Natural killer cell treated with Interleukin-12 subunit alpha and Interleukin-12 subunit beta and Interleukin-15 and Interleukin-18, amount 100 ng/mL, for 72 hours (primary cell): ENCODE measurements at regions not wholly inside any gene's neighbourhood (a gene's known extent, or its start where the extent isn't known, plus 50 kb on each side); places are given as distances from the start of the nearest gene placed in this dataset.
"Not testable (repeated sequence)": the region's sequence is repeated elsewhere in the genome, so short reads cannot be mapped to it uniquely, and the experiment has no call there.

Experiments
- ATAC-seq, 2 donors: fragments of 150-1000 bp; cut with Tn5 transposase in 1 of 2; sonication (Bioruptor Pico), chemical (Tn5 transposase) in 1 of 2; 2 replicates each; pipeline ENCODE4 v1.10.0; 2021
- DNase-seq: peaks from one replicate; pipeline ENCODE4 v3.0.0; 2022; ENCODE audit warnings: low spot score
- H3K27ac Mint-ChIP-seq, 2 donors: 1 replicate in 1 of 2; 2 replicates in 1 of 2; pipeline ENCODE4 v1.8.0; 2022; ENCODE audit warnings: mixed read lengths in 2 of 2, mild to moderate bottlenecking in 1 of 2, moderate library complexity in 1 of 2
- H3K27me3 Mint-ChIP-seq, 2 donors: 1 replicate in 1 of 2; 2 replicates in 1 of 2; pipeline ENCODE4 v1.8.0; 2022; ENCODE audit warnings: mixed read lengths in 2 of 2
- H3K36me3 Mint-ChIP-seq: one replicate; pipeline ENCODE4 v1.8.0; 2022; ENCODE audit warnings: mixed read lengths
- H3K4me1 Mint-ChIP-seq, 2 donors: 1 replicate in 1 of 2; 2 replicates in 1 of 2; pipeline ENCODE4 v1.8.0; 2022; ENCODE audit warnings: low read depth in 2 of 2, mixed read lengths in 2 of 2, mild to moderate bottlenecking in 1 of 2
- H3K4me3 Mint-ChIP-seq: one replicate; pipeline ENCODE4 v1.8.0; 2022; ENCODE audit warnings: mixed read lengths
- H3K9me3 Mint-ChIP-seq: 2 replicates; pipeline ENCODE4 v1.8.0; 2022; ENCODE audit warnings: mixed read lengths

DNA sequence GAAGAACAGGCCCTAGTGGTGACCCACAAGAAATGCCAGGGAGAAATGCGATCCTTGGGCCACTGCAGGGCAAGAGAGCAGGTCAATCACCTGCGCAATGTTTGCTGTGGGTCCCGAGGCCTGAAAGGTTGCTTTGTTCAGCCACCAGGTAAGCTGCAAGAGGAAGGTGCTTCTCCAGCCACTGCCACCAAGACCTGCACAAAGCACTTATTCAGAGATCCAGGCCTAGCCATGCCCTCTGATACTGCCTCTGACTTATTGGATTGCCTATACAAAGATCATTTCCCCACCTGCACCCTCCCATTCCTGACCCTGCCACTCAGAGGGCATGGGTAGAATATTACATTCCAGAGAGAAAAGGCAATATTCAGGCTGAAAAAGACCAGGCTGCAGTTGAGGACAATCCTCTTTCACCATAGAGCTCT lies 349.4 kb upstream of the NFIA start:
- no peak for ATAC-seq
- H3K9me3 Mint-ChIP-seq, result peaks cover 3% of the 10 kb centered on the region
- H3K4me1 Mint-ChIP-seq, result no peaks in the 10 kb centered on the region
- no peak overlapping the region for H3K4me3 Mint-ChIP-seq
- H3K27ac Mint-ChIP-seq, result no peak overlapping the region
- H3K27me3 Mint-ChIP-seq, result peaks cover 4 to 13% of the 10 kb centered on the region in 2 donors
- DNase-seq, result no peak
- no peaks in the 10 kb centered on the region for H3K36me3 Mint-ChIP-seq

DNA sequence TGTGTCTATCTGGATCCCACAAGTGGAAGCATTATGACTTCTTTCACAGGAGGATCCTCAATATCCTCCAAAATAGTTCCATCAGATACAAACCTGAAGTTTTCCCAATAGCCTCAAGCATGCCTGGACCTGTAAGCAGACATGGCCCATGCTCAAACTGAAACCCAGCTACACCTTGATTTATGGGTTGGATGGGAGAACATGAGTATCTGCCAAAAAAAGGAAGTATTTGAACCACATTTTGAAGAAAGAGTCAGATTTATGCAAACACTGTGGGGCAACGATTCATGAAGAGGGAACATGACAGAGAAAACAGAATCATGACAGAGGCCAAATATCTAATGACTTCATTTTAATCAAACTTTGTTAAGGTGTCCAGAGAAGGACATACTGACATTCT lies 351.0 kb upstream of the NFIA start:
- Mint-ChIP-seq H3K9me3 (peaks cover 3% of the 10 kb centered on the region), H3K27me3 (peaks cover 4 to 13% of the 10 kb centered on the region in 2 donors), H3K4me3 (no peak overlapping the region), H3K27ac (no peak overlapping the region), H3K36me3 (no peaks in the 10 kb centered on the region), H3K4me1 (no peaks in the 10 kb centered on the region)
- ATAC-seq (no peak), DNase-seq (no peak)

DNA sequence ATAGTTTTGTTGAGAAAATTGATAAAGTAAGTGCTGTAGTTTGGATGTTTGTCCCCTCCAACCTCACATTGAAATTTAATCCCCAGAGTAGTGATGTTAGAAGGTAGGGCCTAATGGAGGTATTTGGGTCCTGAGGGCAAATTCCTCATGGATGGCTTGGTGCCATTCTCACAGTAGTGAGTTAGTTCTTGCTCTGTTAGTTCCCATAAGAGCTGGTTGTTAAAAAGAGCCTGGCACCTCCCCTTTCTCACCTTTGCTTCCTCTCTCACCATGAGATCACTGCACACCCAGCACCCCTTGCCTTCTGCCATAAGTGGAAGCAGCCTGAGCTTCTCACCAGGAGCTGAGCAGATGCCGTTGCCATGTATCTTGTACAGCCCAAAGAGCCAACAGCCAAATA lies 354.8 kb upstream of the NFIA start:
- Mint-ChIP-seq H3K27me3 (peaks cover 0 to 4% of the 10 kb centered on the region in 2 donors), H3K27ac (no peak overlapping the region), H3K36me3 (no peaks in the 10 kb centered on the region), H3K4me3 (no peak overlapping the region), H3K9me3 (peaks cover 8% of the 10 kb centered on the region), H3K4me1 (no peaks in the 10 kb centered on the region)
- ATAC-seq (no peak), DNase-seq (no peak)

DNA sequence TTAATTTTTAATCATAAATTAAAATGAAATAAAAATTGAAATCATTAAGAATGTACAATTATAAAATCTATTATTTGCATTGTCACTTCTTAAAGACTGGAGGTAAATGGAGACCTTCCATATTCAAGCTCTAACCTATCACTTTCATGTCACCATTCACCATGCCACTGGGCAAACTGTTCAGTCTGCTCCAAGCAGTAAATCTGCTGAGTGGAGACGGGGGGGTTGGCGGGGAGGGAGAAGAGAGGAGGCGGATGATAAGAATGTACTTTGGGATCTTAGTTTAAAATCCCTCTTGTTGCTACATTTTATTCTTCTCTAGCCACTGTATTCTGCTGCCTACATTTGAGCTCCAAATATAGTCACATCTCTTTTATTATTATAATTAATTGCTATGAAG lies 365.9 kb upstream of the NFIA start:
- no peak for ATAC-seq
- peaks cover 0 to 4% of the 10 kb centered on the region in 2 donors for H3K27me3 Mint-ChIP-seq
- no peaks in the 10 kb centered on the region for H3K36me3 Mint-ChIP-seq
- no peak overlapping the region for H3K27ac Mint-ChIP-seq
- H3K4me3 Mint-ChIP-seq, result no peak overlapping the region
- H3K4me1 Mint-ChIP-seq, result no peaks in the 10 kb centered on the region
- DNase-seq, result no peak
- H3K9me3 Mint-ChIP-seq, result no peaks in the 10 kb centered on the region

DNA sequence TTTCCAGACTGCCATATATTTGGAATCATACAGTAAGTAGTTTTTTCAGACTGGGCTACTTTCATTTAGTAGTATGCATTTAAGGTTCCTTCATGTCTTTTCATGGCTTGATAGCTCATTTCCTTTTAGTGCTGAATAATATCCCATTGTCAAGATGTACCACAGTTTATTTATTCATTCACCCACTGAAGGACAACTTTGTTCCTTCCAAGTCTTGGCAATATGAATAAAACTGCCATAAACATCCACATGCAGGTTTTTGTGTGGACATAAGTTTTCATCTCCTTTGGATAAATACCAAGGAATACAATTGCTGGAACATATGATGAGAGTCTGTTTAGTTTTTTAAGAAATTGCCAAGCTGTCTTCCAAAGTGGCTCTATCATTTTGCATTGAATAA lies 366.4 kb upstream of the NFIA start:
- no peak for ATAC-seq
- no peaks in the 10 kb centered on the region for H3K4me1 Mint-ChIP-seq

DNA sequence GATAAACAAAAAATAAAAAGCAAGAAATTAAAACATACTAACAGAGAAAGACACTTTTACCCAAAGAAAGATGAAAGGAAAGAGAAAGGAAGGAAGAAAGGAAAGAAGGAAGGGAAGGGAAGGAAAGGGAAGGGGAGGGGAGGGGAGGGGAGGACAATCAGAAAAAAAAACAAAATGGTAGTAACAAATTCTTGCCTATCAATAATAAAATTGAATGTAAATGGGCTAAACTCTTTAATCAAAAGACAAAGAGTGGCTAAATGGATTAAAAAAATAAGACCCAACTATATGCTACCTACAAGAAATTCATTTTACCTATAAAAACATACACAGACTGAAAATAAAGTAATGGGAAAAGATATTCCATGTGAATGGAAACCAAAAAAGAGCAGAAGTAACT lies 372.9 kb upstream of the NFIA start:
- peaks cover 0 to 31% of the 10 kb centered on the region in 2 donors for H3K27me3 Mint-ChIP-seq
- no peak overlapping the region for H3K27ac Mint-ChIP-seq
- DNase-seq, result no peak
- ATAC-seq, result no peak
- H3K36me3 Mint-ChIP-seq, result no peaks in the 10 kb centered on the region
- H3K4me3 Mint-ChIP-seq, result no peak overlapping the region
- peaks cover 10% of the 10 kb centered on the region for H3K9me3 Mint-ChIP-seq
- H3K4me1 Mint-ChIP-seq, result no peaks in the 10 kb centered on the region

More for the DNA sequence above, 366.4 kb upstream of the NFIA start:
- peaks cover 4% of the 10 kb centered on the region for H3K9me3 Mint-ChIP-seq
- DNase-seq, result no peak
- peaks cover 0 to 9% of the 10 kb centered on the region in 2 donors for H3K27me3 Mint-ChIP-seq
- H3K4me3 Mint-ChIP-seq, result no peak overlapping the region
- H3K36me3 Mint-ChIP-seq, result no peaks in the 10 kb centered on the region
- no peak overlapping the region for H3K27ac Mint-ChIP-seq

DNA sequence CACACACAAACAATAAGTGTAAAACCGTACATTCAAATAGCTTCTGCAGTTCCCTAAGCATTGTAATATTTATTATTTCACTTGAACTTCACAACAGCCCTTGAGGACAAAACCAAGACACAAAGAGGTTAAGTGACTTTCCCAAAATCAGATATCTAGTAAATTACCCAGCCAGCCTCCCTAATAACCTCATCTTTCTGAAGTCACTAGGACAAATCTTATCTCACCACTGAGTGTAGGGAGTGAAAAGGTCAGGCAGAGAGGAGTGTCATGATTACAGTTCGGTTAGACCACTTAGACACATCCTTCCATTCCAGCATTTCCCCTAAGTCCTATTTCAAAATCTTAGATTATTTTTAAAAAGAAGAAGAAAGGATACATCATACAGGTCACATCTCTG lies 377.3 kb upstream of the NFIA start:
- H3K27ac Mint-ChIP-seq, result no peak overlapping the region
- ATAC-seq, result no peak
- peaks cover 0 to 23% of the 10 kb centered on the region in 2 donors for H3K27me3 Mint-ChIP-seq
- H3K4me1 Mint-ChIP-seq, result no peaks in the 10 kb centered on the region
- DNase-seq, result no peak
- H3K36me3 Mint-ChIP-seq, result no peaks in the 10 kb centered on the region
- H3K4me3 Mint-ChIP-seq, result no peak overlapping the region
- peaks cover 7% of the 10 kb centered on the region for H3K9me3 Mint-ChIP-seq

DNA sequence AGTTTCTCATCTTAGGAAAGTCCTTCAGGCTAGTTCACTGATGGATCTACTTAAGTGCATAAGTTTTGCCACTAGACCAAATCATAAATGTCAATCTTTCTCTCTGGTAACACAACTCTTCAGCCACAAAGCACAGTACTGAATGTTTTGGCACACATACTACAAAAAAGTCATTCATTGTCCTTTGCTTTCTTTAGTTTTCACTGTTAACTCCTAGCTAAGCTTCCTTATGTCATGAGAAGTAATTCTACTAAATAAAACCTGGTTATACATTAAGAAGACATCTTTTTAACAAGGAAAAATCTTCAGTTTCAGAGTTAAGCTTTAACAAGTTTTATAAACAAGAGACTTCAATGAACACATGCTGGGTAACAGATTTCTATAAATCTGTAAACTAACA lies 379.2 kb upstream of the NFIA start:
- Mint-ChIP-seq H3K36me3 (no peaks in the 10 kb centered on the region), H3K4me1 (no peaks in the 10 kb centered on the region), H3K27ac (no peak overlapping the region), H3K4me3 (no peak overlapping the region), H3K9me3 (peaks cover 7% of the 10 kb centered on the region), H3K27me3 (peaks cover 0 to 17% of the 10 kb centered on the region in 2 donors)
- no peak for ATAC-seq
- no peak for DNase-seq

DNA sequence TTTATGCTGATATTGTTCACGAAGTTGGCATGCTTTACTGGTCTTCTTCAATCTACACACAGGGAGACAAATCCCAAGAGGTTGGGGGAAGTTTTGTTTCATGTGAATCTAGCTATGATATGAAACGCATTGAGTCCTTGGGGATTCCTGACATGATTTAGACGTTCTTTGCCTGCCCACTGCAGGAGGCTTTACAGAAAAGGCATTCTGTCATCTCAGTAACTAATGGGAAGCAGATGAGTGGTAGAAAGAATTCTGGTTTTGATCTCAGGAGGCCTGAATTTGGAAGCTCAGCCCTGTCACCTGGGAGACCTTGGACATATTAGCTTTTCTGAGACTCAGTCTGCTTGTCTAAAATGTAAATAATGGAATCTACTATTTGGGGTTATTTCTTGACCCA lies 383.0 kb upstream of the NFIA start:
- H3K27ac Mint-ChIP-seq, result no peak overlapping the region
- ATAC-seq (no peak), DNase-seq (no peak)
- H3K4me1 Mint-ChIP-seq, result no peaks in the 10 kb centered on the region
- peaks cover 6 to 17% of the 10 kb centered on the region in 2 donors for H3K27me3 Mint-ChIP-seq
- peaks cover 13% of the 10 kb centered on the region for H3K9me3 Mint-ChIP-seq
- H3K36me3 Mint-ChIP-seq, result no peaks in the 10 kb centered on the region
- H3K4me3 Mint-ChIP-seq, result no peak overlapping the region

DNA sequence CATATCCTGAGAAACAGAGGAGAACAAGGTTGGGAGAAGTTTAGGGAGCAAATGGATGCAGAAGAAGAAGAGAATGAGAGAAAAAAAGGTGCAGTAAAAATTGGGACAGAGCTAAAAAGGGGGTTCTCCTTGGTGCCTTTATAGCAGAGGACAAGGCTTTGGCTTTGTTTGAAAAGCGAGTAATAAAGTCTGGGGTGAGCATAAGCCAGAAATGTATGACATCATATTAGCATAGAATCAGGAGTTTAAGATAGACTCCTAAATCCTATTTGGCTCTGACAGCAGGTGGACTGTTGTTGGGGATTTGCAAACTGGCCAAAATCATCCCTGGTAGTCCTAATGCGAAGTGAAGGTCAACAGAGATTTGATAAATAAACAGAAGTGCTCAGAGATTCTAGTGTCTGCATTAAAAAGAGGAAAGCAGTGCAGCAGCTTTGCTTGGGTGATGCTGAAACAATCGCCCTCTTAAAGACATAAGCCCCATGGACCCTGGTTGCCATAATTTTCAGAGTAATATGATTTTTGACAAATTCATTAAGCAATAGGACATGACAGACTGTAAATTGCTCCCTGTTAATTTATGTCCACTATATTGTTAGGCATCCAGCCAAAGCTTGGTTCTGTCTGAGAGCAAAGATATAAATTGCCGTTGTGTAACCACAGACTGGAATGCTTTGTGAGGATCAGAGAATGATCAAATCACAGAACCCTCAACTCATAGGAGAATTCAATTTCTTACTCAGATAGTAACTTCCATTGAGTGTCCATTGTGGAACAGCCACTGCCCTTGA lies 385.0 kb upstream of the NFIA start:
- Mint-ChIP-seq H3K4me3 (no peak overlapping the region), H3K27ac (no peak overlapping the region), H3K4me1 (no peaks in the 10 kb centered on the region), H3K27me3 (peaks cover 6 to 15% of the 10 kb centered on the region in 2 donors), H3K36me3 (no peaks in the 10 kb centered on the region), H3K9me3 (peaks cover 13% of the 10 kb centered on the region)
- ATAC-seq (no peak), DNase-seq (no peak)

DNA sequence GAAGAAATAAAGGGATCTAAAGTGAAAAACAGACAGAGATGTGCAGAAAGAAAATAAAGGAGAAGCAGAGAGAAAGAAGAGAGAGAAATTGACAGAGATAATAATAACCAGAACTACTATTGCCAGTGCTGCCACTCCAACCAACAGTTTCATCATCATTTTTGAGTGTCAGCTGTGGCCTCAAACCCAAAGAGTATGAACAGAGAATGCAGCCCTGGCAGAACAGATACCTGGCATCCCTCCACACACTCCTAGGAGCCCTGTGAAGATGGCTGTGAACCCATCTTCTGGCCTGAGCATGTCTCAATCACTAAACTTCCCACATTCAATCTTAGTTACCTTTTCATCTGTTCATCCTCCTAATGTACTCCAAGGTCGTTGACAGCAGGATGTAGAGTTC lies 385.8 kb upstream of the NFIA start:
- no peaks in the 10 kb centered on the region for H3K4me1 Mint-ChIP-seq
- ATAC-seq, result no peak
- H3K27me3 Mint-ChIP-seq, result peaks cover 6 to 7% of the 10 kb centered on the region in 2 donors
- H3K27ac Mint-ChIP-seq, result no peak overlapping the region
- H3K9me3 Mint-ChIP-seq, result peaks cover 6% of the 10 kb centered on the region
- no peak overlapping the region for H3K4me3 Mint-ChIP-seq
- no peaks in the 10 kb centered on the region for H3K36me3 Mint-ChIP-seq
- DNase-seq, result no peak

DNA sequence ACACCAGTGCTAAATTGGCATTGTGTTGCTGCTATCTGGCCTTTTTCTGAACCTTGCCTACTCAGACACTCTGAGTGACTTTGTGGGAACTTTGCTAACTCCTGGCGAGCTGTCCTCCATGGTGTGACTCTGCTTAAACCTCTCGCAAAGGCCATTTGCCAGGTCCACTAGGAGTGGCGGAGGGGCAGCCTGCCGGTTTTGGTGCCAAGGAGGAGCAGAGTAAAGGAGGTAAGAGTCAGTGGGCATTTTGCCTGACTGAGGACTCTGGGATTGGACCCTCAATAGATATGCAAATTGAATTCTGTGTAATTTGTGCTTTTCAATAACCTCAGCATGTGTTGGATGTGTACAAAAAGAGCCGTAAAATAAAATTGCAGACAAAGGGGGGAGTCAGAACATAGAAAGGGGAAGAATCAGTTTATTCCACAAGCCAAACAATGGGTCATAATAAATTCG lies 386.6 kb upstream of the NFIA start:
- ATAC-seq, result no peak
- Mint-ChIP-seq H3K27me3 (peaks cover 6 to 7% of the 10 kb centered on the region in 2 donors), H3K27ac (no peak overlapping the region), H3K9me3 (peaks cover 6% of the 10 kb centered on the region), H3K36me3 (no peaks in the 10 kb centered on the region), H3K4me3 (no peak overlapping the region), H3K4me1 (no peaks in the 10 kb centered on the region)
- no peak for DNase-seq

DNA sequence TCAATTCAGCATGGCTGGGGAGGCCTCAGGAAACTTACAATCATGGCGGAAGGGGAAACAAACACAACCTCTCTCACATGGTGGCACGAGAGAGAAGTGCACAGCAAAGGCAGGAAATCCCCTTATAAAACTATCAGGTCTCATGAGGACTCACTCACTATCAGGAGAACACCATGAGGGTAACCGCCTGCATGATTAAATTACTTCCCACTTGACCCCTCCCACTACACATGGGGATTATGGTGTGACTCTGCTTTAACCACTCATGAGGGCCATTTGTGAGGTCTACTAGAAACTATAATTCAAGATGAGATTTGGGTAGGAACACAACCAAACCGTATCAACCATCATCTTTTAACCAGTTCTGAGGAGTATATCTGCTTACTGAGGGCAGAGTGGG lies 387.4 kb upstream of the NFIA start:
- Mint-ChIP-seq H3K4me1 (no peaks in the 10 kb centered on the region), H3K9me3 (peaks cover 6% of the 10 kb centered on the region), H3K36me3 (no peaks in the 10 kb centered on the region), H3K4me3 (no peak overlapping the region), H3K27ac (no peak overlapping the region), H3K27me3 (peaks cover 6 to 7% of the 10 kb centered on the region in 2 donors)
- ATAC-seq (no peak), DNase-seq (no peak)

DNA sequence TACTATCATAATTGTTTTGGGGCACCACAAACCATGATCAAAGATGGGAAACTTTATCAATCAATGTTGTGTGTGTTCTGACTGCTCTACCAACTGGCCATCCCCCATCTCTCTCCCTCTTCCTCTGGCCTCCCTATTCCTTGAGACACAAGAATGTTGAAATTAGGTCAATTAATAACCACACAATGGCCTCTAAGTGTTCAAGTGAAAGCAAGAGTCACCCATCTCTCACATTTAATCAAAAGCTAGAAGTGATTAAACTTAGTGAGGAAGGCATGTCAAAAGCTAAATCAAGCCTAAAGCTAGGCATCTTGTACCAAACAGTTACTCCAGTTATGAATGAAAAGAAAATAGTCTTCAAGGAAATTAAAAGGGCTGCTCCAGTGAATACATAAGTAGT lies 390.3 kb upstream of the NFIA start:
- ATAC-seq (no peak), DNase-seq (no peak)
- Mint-ChIP-seq H3K4me3 (no peak overlapping the region), H3K36me3 (no peaks in the 10 kb centered on the region), H3K27me3 (peaks cover 5 to 7% of the 10 kb centered on the region in 2 donors), H3K4me1 (no peaks in the 10 kb centered on the region), H3K9me3 (peaks cover 9% of the 10 kb centered on the region), H3K27ac (no peak overlapping the region)

DNA sequence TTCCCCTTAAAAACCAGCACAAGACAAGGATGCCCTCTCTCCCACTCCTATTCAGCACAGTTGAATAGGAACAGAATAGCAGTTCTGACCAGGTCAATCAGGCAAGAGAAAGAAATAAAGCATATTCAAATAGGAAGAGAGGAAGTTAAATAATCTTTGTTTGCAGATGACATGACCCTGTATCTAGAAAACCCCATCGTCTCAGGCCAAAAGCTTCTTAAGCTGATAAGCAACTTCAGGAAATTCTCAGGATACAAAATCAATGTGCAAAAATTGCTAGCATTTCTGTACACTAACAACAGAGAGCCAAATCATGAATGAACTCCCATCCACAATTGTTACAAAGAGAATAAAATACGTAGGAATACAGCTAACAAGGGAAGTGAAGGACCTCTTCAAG lies 394.1 kb upstream of the NFIA start:
- not testable (repeated sequence) for H3K27ac Mint-ChIP-seq, H3K4me3 Mint-ChIP-seq, DNase-seq, H3K9me3 Mint-ChIP-seq, H3K4me1 Mint-ChIP-seq, H3K36me3 Mint-ChIP-seq, ATAC-seq, H3K27me3 Mint-ChIP-seq
